Testis (tissue), 2 donors: ENCODE measurements at regions not wholly inside any gene's neighbourhood (a gene's known extent, or its start where the extent isn't known, plus 50 kb on each side); places are given as distances from the start of the nearest gene placed in this dataset.

Experiments used
- DNase-seq: peaks from one replicate; pipeline ENCODE4 v3.0.0-alpha.2; 2019
- H3K27ac ChIP-seq, 2 donors: fragments of 200-600 bp; sonication (generic); one replicate each; pipeline ENCODE4 v1.5.1; 2019
- H3K27me3 ChIP-seq: fragments of 200-600 bp; sonication (generic); one replicate; pipeline ENCODE4 v1.5.1; 2019
- H3K36me3 ChIP-seq: fragments of 200-600 bp; sonication (generic); one replicate; pipeline ENCODE4 v1.5.1; 2017; ENCODE audit warnings: low read depth; ENCODE audit errors: missing control alignments
- H3K4me1 ChIP-seq: fragments of 200-600 bp; sonication (generic); one replicate; pipeline ENCODE4 v1.5.1; 2019
- H3K4me3 ChIP-seq, 2 donors: fragments of 200-600 bp; sonication (generic); one replicate each; pipeline ENCODE4 v1.5.1; 2017 to 2019
- H3K9me3 ChIP-seq: fragments of 200-600 bp; sonication (generic); one replicate; pipeline ENCODE4 v1.5.1; 2017
- CTCF ChIP-seq, 3 experiments: fragments of 450-650 bp in 2 of 3; fragments of 200-600 bp in 1 of 3; sonication (generic) in 1 of 3; IDR thresholded peaks; one replicate each; pipeline ENCODE4 v1.5.1; 2016 to 2019; ENCODE audit warnings: antibody characterized with exemption in 3 of 3, mild to moderate bottlenecking in 2 of 3, moderate library complexity in 1 of 3
- POLR2A ChIP-seq: fragments of 450-650 bp; IDR thresholded peaks from one replicate; pipeline ENCODE4 v1.6.1; 2017; ENCODE audit warnings: antibody characterized with exemption, mild to moderate bottlenecking, moderate library complexity
- WGBS, 2 donors: methylation state at CpG; one replicate each; pipeline ENCODE4 v1.1.5; 2018; 5-methylcytosine and 5-hydroxymethylcytosine counted together
- intact Hi-C: fragments of 100-400 bp; cut with DNase I; formaldehyde crosslinking; loops from one replicate; pipeline ENCODE4 v1.15.1; 2023; ENCODE audit warnings: low total_unique reads

GRCh38 chrX:124497386-124497785, 151.0 kb downstream of the SH2D1A start:
- TF ChIP-seq POLR2A (no peak), CTCF (IDR thresholded peaks at IDR 0.05) (no peak)
- no peak for DNase-seq
- H3K27me3 ChIP-seq: no peaks in the 10 kb centered on the region
- no peak overlapping the region for H3K4me3 ChIP-seq
- H3K27ac ChIP-seq: no peak overlapping the region
- 86 to 90% methylated on average over 4 of the region's 4 CpGs for WGBS, 2 donors
- intact Hi-C loops: no loop called here
- H3K4me1 ChIP-seq: no peaks in the 10 kb centered on the region
- no peaks in the 10 kb centered on the region for H3K36me3 ChIP-seq
- no peaks in the 10 kb centered on the region for H3K9me3 ChIP-seq

- Histone ChIP-seq H3K27me3 (no peaks in the 10 kb centered on the region), H3K27ac (no peak overlapping the region), H3K4me1 (no peaks in the 10 kb centered on the region), H3K36me3 (no peaks in the 10 kb centered on the region), H3K9me3 (no peaks in the 10 kb centered on the region), H3K4me3 (no peak overlapping the region)
- WGBS, 2 donors: 9 to 16% methylated on average over 4 to 5 of the region's 5 CpGs
- no peak for TF ChIP-seq CTCF (IDR thresholded peaks at IDR 0.05)
- no peak for TF ChIP-seq POLR2A
- intact Hi-C loops: no loop called here
- peak; percentile 12 for DNase-seq
Measured at GRCh38 chrX:124501586-124501985, 155.2 kb downstream of the SH2D1A start.

- Histone ChIP-seq H3K9me3 (no peaks in the 10 kb centered on the region), H3K36me3 (no peaks in the 10 kb centered on the region), H3K4me1 (no peaks in the 10 kb centered on the region), H3K27ac (no peak overlapping the region), H3K27me3 (no peaks in the 10 kb centered on the region), H3K4me3 (no peak overlapping the region)
- 62 to 66% methylated on average over 2 of the region's 2 CpGs for WGBS, 2 donors
- intact Hi-C loops: no loop called here
- DNase-seq: no peak
- TF ChIP-seq POLR2A: no peak
- TF ChIP-seq CTCF (IDR thresholded peaks at IDR 0.05): no peak
Measured at GRCh38 chrX:124502166-124502565, 155.8 kb downstream of the SH2D1A start.

GRCh38 chrX:124502599-124502998, 156.2 kb downstream of the SH2D1A start:
- no peak for TF ChIP-seq CTCF (IDR thresholded peaks at IDR 0.05)
- TF ChIP-seq POLR2A: no peak
- Histone ChIP-seq H3K36me3 (no peaks in the 10 kb centered on the region), H3K4me3 (no peak overlapping the region), H3K27ac (no peak overlapping the region), H3K9me3 (no peaks in the 10 kb centered on the region), H3K4me1 (no peaks in the 10 kb centered on the region), H3K27me3 (no peaks in the 10 kb centered on the region)
- WGBS, 2 donors: 98% methylated on average over 3 of the region's 3 CpGs
- intact Hi-C loops: no loop called here
- DNase-seq: no peak

GRCh38 chrX:124504111-124504983, 158.0 kb downstream of the SH2D1A start:
- H3K9me3 ChIP-seq: no peaks in the 10 kb centered on the region
- no peak overlapping the region for H3K27ac ChIP-seq
- H3K27me3 ChIP-seq: no peaks in the 10 kb centered on the region
- no peak overlapping the region for H3K4me3 ChIP-seq
- TF ChIP-seq CTCF (IDR thresholded peaks at IDR 0.05) (no peak), POLR2A (no peak)
- H3K36me3 ChIP-seq: no peaks in the 10 kb centered on the region
- 86 to 87% methylated on average over 7 of the region's 7 CpGs for WGBS, 2 donors
- DNase-seq: no peak
- no peaks in the 10 kb centered on the region for H3K4me1 ChIP-seq
- intact Hi-C loops: no loop called here
